PC-9 (cell line): ENCODE measurements at regions not wholly inside any gene's neighbourhood (a gene's known extent, or its start where the extent isn't known, plus 50 kb on each side); places are given as distances from the start of the nearest gene placed in this dataset.

Source experiments
- BruUV-seq: library from RNA; stranded (reverse); fragments of 400-500 nt; replicated peaks from 2 replicates; lab custom pipeline; 2021; lab: Mats Ljungman, UMichigan
- CTCF ChIA-PET: fragments of 300-600 bp; sonication (Branson Sonifier 250); formaldehyde crosslinking; loops from one replicate; lab custom pipeline; 2022; ENCODE audit warnings: antibody characterized with exemption; lab: Charles Lee
- POLR2A ChIA-PET: fragments of 300-600 bp; sonication (Branson Sonifier 250); formaldehyde crosslinking; loops from one replicate; lab custom pipeline; 2022; ENCODE audit warnings: antibody characterized with exemption; ENCODE audit not compliant: unreplicated experiment; lab: Charles Lee
- DNase-seq, 2 experiments: peaks; one replicate each; pipeline versions ENCODE4 v3.0.0 to v3.0.0-alpha.2; 2015 to 2022; ENCODE audit warnings: mixed read lengths in 1 of 2
- H2AFZ ChIP-seq: fragments of 200-600 bp; sonication (generic); 2 replicates; pipeline ENCODE4 v1.8.1; 2017; ENCODE audit warnings: antibody characterized with exemption
- H3F3A ChIP-seq: fragments of 200-600 bp; sonication (generic); 2 replicates; pipeline ENCODE4 v1.8.1; 2017; ENCODE audit warnings: antibody characterized with exemption, mild to moderate bottlenecking, low read depth; ENCODE audit not compliant: insufficient read depth
- H3K27ac ChIP-seq: fragments of 200-600 bp; sonication (generic); 2 replicates; pipeline ENCODE4 v1.6.1; 2016; ENCODE audit warnings: mixed run types
- H3K27me3 ChIP-seq: fragments of 200-600 bp; sonication (generic); 2 replicates; pipeline ENCODE4 v1.6.1; 2016; ENCODE audit warnings: low read depth, mixed run types; ENCODE audit not compliant: insufficient read depth
- H3K36me3 ChIP-seq: fragments of 200-600 bp; sonication (generic); 2 replicates; pipeline ENCODE4 v1.6.1; 2016; ENCODE audit warnings: low read depth, mixed run types
- H3K4me1 ChIP-seq: fragments of 200-600 bp; sonication (generic); replicated peaks from 2 replicates; pipeline ENCODE4 v1.6.1; 2016; ENCODE audit warnings: mixed run types; ENCODE audit not compliant: insufficient read depth
- H3K4me2 ChIP-seq: fragments of 200-600 bp; sonication (generic); 2 replicates; pipeline ENCODE4 v1.6.1; 2017; ENCODE audit warnings: mixed run types
- H3K4me3 ChIP-seq: fragments of 200-600 bp; sonication (generic); 2 replicates; pipeline ENCODE4 v1.6.1; 2016; ENCODE audit warnings: mixed run types
- H3K79me2 ChIP-seq: fragments of 200-600 bp; sonication (generic); 2 replicates; pipeline ENCODE4 v1.6.1; 2017; ENCODE audit warnings: low read depth, mixed run types
- H3K9me2 ChIP-seq: fragments of 200-600 bp; sonication (generic); 2 replicates; pipeline ENCODE4 v1.8.1; 2017; ENCODE audit warnings: mild to moderate bottlenecking; ENCODE audit not compliant: insufficient read depth
- H3K9me3 ChIP-seq: fragments of 200-600 bp; sonication (generic); 2 replicates; pipeline ENCODE4 v1.8.1; 2016; ENCODE audit warnings: low read depth; ENCODE audit not compliant: insufficient read depth
- H4K20me1 ChIP-seq: fragments of 200-600 bp; sonication (generic); 2 replicates; pipeline ENCODE4 v1.8.1; 2017; ENCODE audit not compliant: insufficient read depth
- CTCF ChIP-seq: fragments of 200-600 bp; sonication (generic); conservative IDR thresholded peaks from 2 replicates; pipeline ENCODE4 v1.6.1; 2017; ENCODE audit warnings: mixed run types, antibody characterized with exemption, mild to moderate bottlenecking, moderate library complexity
- EZH2 ChIP-seq: fragments of 200-600 bp; sonication (generic); IDR thresholded peaks from 2 replicates; pipeline ENCODE4 v1.8.0; 2017; ENCODE audit warnings: antibody characterized with exemption, low read depth
- intact Hi-C: fragments of 100-400 bp; cut with micrococcal nuclease; formaldehyde crosslinking; loops from one replicate; pipeline ENCODE4 v1.10.0; 2022; ENCODE audit not compliant: unreplicated experiment

- Histone ChIP-seq H3K27me3 (no peaks in the 10 kb centered on the region), H3K27ac (no peak overlapping the region), H4K20me1 (no peaks in the 10 kb centered on the region), H3K4me2 (no peak overlapping the region), H3K9me2 (no peaks in the 10 kb centered on the region), H3K9me3 (peaks cover 22% of the 10 kb centered on the region), H3K4me1 (0 out of 2 replicates have a peak, but pooled peaks cover 4% of the 10 kb centered on the region), H3K4me3 (no peak overlapping the region), H3F3A (peaks cover 3% of the 10 kb centered on the region; the same call in 1 of the 2 replicates), H2AFZ (0 out of 2 replicates have a peak overlapping the region, but pooled peaks have one; percentile 12), H3K36me3 (no peaks in the 10 kb centered on the region), H3K79me2 (no peaks in the 10 kb centered on the region)
- no TSS peak for BruUV-seq
- DNase-seq = peak in 1 of 2 experiments; percentile 43
- TF ChIP-seq EZH2 = no peak
- no peak for TF ChIP-seq CTCF
- CTCF ChIA-PET = no interaction called here
- POLR2A ChIA-PET = no interaction called here
- intact Hi-C loops = loop anchor here (5.0 to 10.0 kb wide), 2 partner anchors 44 to 172 kb away; no protein-coding TSS in a partner anchor
These were observed 949.6 kb upstream of the PRKX start for GRCh38 chrX:4663085-4663484.

- Histone ChIP-seq H2AFZ (no peak overlapping the region), H3K4me1 (no peaks in the 10 kb centered on the region), H3K27me3 (no peaks in the 10 kb centered on the region), H3K27ac (no peak overlapping the region), H3K79me2 (no peaks in the 10 kb centered on the region), H3K36me3 (no peaks in the 10 kb centered on the region), H3K9me2 (no peaks in the 10 kb centered on the region), H3K9me3 (peaks cover 13% of the 10 kb centered on the region; the same call in 1 of the 2 replicates), H3F3A (no peaks in the 10 kb centered on the region), H3K4me2 (no peak overlapping the region), H3K4me3 (no peak overlapping the region), H4K20me1 (no peaks in the 10 kb centered on the region)
- BruUV-seq = no TSS peak
- ChIA-PET CTCF (no interaction called here), POLR2A (no interaction called here)
- intact Hi-C loops = loop anchor here (5.0 to 10.0 kb wide), 2 partner anchors 46 to 173 kb away; no protein-coding TSS in a partner anchor
- DNase-seq = no peak
- TF ChIP-seq CTCF (no peak), EZH2 (no peak)
These were observed 948.3 kb upstream of the PRKX start for GRCh38 chrX:4661771-4662170.

- H2AFZ ChIP-seq = no peak overlapping the region
- intact Hi-C loops = no loop called here
- no peak overlapping the region for H3K4me2 ChIP-seq
- H3K9me2 ChIP-seq = no peaks in the 10 kb centered on the region
- ChIA-PET CTCF (no interaction called here), POLR2A (no interaction called here)
- no peaks in the 10 kb centered on the region for H3K27me3 ChIP-seq
- no peak overlapping the region for H3K4me3 ChIP-seq
- no peaks in the 10 kb centered on the region for H3K36me3 ChIP-seq
- H3K27ac ChIP-seq = no peak overlapping the region
- no peaks in the 10 kb centered on the region for H3K79me2 ChIP-seq
- DNase-seq = no peak
- no peaks in the 10 kb centered on the region for H3F3A ChIP-seq
- H3K9me3 ChIP-seq = peaks cover 8% of the 10 kb centered on the region; the same call in 1 of the 2 replicates
- TF ChIP-seq CTCF (no peak), EZH2 (no peak)
- no TSS peak for BruUV-seq
- no peaks in the 10 kb centered on the region for H4K20me1 ChIP-seq
- H3K4me1 ChIP-seq = peaks cover 16% of the 10 kb centered on the region; the same call in 1 of the 2 replicates
These were observed 943.0 kb upstream of the PRKX start for GRCh38 chrX:4656419-4656818.
